ENCODE measurements at regions not wholly inside any gene's neighbourhood (a gene's known extent, or its start where the extent isn't known, plus 50 kb on each side); places are given as distances from the start of the nearest gene placed in this dataset.
A peak's percentile ranks its signal among the peaks of the same experiment; 100 is the strongest.

- TF ChIP-seq ZNF550 (CRISPR knock-in tag; IDR thresholded peaks at IDR 0.05; ENCODE audit: borderline replicate concordance): no peak
- TF ChIP-seq PAX8 (CRISPR knock-in tag; IDR thresholded peaks at IDR 0.05; ENCODE audit: borderline replicate concordance): no peak
- TF ChIP-seq NONO (IDR thresholded peaks at IDR 0.05): no peak
- no peak for TF ChIP-seq NONO (CRISPR knock-in tag; conservative IDR thresholded peaks at IDR 0.05)
- no peak for TF ChIP-seq SKI (IDR thresholded peaks at IDR 0.05; ENCODE audit: partially characterized antibody)
- no peak for TF ChIP-seq ZHX1 (CRISPR knock-in tag; IDR thresholded peaks at IDR 0.05; ENCODE audit: low read depth)
- TF ChIP-seq ZNF570 (CRISPR knock-in tag; IDR thresholded peaks at IDR 0.05; ENCODE audit: borderline replicate concordance): no peak
- TF ChIP-seq NKX3-1 (CRISPR knock-in tag; IDR thresholded peaks at IDR 0.05): no peak
- TF ChIP-seq CREM (IDR thresholded peaks at IDR 0.05): no peak
- no peak for TF ChIP-seq CREM (CRISPR knock-in tag; IDR thresholded peaks at IDR 0.05)
- no peak for TF ChIP-seq IRF9 (CRISPR knock-in tag; IDR thresholded peaks at IDR 0.05; ENCODE audit: borderline replicate concordance)
- 0 out of 2 replicates have a peak, but pooled peaks have one; percentile 13 for TF ChIP-seq GATAD1 (CRISPR knock-in tag; IDR thresholded peaks at IDR 0.05)
- TF ChIP-seq CHD4 (IDR thresholded peaks at IDR 0.05; ENCODE audit: borderline replicate concordance, low read length): no peak
- no peak for TF ChIP-seq ZBTB1 (CRISPR knock-in tag; IDR thresholded peaks at IDR 0.05; ENCODE audit: borderline replicate concordance)
- TF ChIP-seq U2AF2 (IDR thresholded peaks at IDR 0.05; ENCODE audit: low read depth, low read length): no peak
- TF ChIP-seq ZSCAN9 (CRISPR knock-in tag; IDR thresholded peaks at IDR 0.05; ENCODE audit: borderline replicate concordance): no peak; the same call in 1 of the 2 replicates
- no peak for TF ChIP-seq ARID2 (CRISPR knock-in tag; IDR thresholded peaks at IDR 0.05; ENCODE audit: borderline replicate concordance)
- TF ChIP-seq ZFP1 (CRISPR knock-in tag; IDR thresholded peaks at IDR 0.05): no peak
- TF ChIP-seq HNF1A (IDR thresholded peaks at IDR 0.05; ENCODE audit: low read depth): no peak
- 0 out of 2 replicates have a peak, but pooled peaks have one; percentile 31 for TF ChIP-seq HNF1A (CRISPR knock-in tag; IDR thresholded peaks at IDR 0.05; ENCODE audit: borderline replicate concordance)
- TF ChIP-seq ZNF441 (CRISPR knock-in tag; IDR thresholded peaks at IDR 0.05; ENCODE audit: borderline replicate concordance): peak; percentile 69; the same call in 1 of the 2 replicates
- TF ChIP-seq ZNF891 (CRISPR knock-in tag; IDR thresholded peaks at IDR 0.05): no peak
- no peak for TF ChIP-seq REXO4 (CRISPR knock-in tag; IDR thresholded peaks at IDR 0.05; ENCODE audit: borderline replicate concordance)
- no peak for TF ChIP-seq ZNF354B (CRISPR knock-in tag; IDR thresholded peaks at IDR 0.05)
Observed at GRCh38 chr3:177516158-177517011, 319.1 kb upstream of the TBL1XR1 start (continued).
